Lower leg skin (tissue), 4 donors: ENCODE measurements at regions not wholly inside any gene's neighbourhood (a gene's known extent, or its start where the extent isn't known, plus 50 kb on each side); places are given as distances from the start of the nearest gene placed in this dataset.

ENCODE experiments used
- DNase-seq, 2 donors: peaks; one replicate each; pipeline ENCODE4 v3.0.0-alpha.2; 2019; ENCODE audit warnings: low spot score in 2 of 2
- H3K4me3 ChIP-seq: fragments of 200-600 bp; sonication (generic); 2 replicates; pipeline ENCODE4 v1.5.1; 2017; ENCODE audit warnings: mild to moderate bottlenecking, low read depth; ENCODE audit not compliant: poor library complexity, severe bottlenecking
- CTCF ChIP-seq, 3 donors: fragments of 450-650 bp; IDR thresholded peaks; one replicate each; pipeline ENCODE4 v1.5.1; 2016; ENCODE audit warnings: antibody characterized with exemption in 3 of 3, mild to moderate bottlenecking in 3 of 3, moderate library complexity in 2 of 3
- POLR2A ChIP-seq, 2 donors: fragments of 450-650 bp; IDR thresholded peaks; one replicate each; pipeline ENCODE4 v1.6.1; 2016 to 2017; ENCODE audit warnings: antibody characterized with exemption in 2 of 2, mild to moderate bottlenecking in 1 of 2, moderate library complexity in 1 of 2
- WGBS, 2 donors: methylation state at CpG; one replicate each; pipeline ENCODE4 v1.1.5; 2018; 5-methylcytosine and 5-hydroxymethylcytosine counted together
- intact Hi-C: fragments of 100-400 bp; cut with DNase I; formaldehyde crosslinking; loops from one replicate; pipeline ENCODE4 v1.15.0; 2023; ENCODE audit warnings: low total_unique reads

- no peak for DNase-seq
- intact Hi-C loops: no loop called here
- H3K4me3 ChIP-seq: no peak overlapping the region
- 82 to 93% methylated on average over 16 of the region's 16 CpGs for WGBS, 2 donors
- TF ChIP-seq CTCF (IDR thresholded peaks at IDR 0.05): no peak
- TF ChIP-seq POLR2A (IDR thresholded peaks at IDR 0.05): no peak
Measured at GRCh38 chr4:151860561-151861093, 99.8 kb upstream of the GATB start.

GRCh38 chr4:151859641-151860040, 98.8 kb upstream of the GATB start:
- WGBS, 2 donors: 69 to 80% methylated on average over 3 of the region's 3 CpGs
- intact Hi-C loops: no loop called here
- TF ChIP-seq CTCF (IDR thresholded peaks at IDR 0.05): no peak
- no peak for TF ChIP-seq POLR2A (IDR thresholded peaks at IDR 0.05)
- H3K4me3 ChIP-seq: no peak overlapping the region
- no peak for DNase-seq

- no peak overlapping the region for H3K4me3 ChIP-seq
- 74 to 86% methylated on average over 4 of the region's 4 CpGs for WGBS, 2 donors
- TF ChIP-seq POLR2A (IDR thresholded peaks at IDR 0.05): no peak
- intact Hi-C loops: no loop called here
- DNase-seq: no peak
Measured at GRCh38 chr4:151858356-151858755, 97.5 kb upstream of the GATB start.

GRCh38 chr4:151857368-151857767, 96.6 kb upstream of the GATB start:
- no peak for TF ChIP-seq POLR2A (IDR thresholded peaks at IDR 0.05)
- no peak for TF ChIP-seq CTCF (IDR thresholded peaks at IDR 0.05)
- intact Hi-C loops: no loop called here
- H3K4me3 ChIP-seq: no peak overlapping the region
- DNase-seq: no peak
- 44 to 48% methylated on average over 4 of the region's 4 CpGs for WGBS, 2 donors

- intact Hi-C loops: no loop called here
- no peak for DNase-seq
- no peak overlapping the region for H3K4me3 ChIP-seq
- TF ChIP-seq CTCF (IDR thresholded peaks at IDR 0.05) (no peak), POLR2A (IDR thresholded peaks at IDR 0.05) (no peak)
- WGBS, 2 donors: 80 to 83% methylated on average over 1 of the region's 1 CpG
Measured at GRCh38 chr4:151855747-151856146, 94.9 kb upstream of the GATB start.

GRCh38 chr4:151854731-151855130, 93.9 kb upstream of the GATB start:
- intact Hi-C loops: no loop called here
- TF ChIP-seq POLR2A (IDR thresholded peaks at IDR 0.05): no peak
- TF ChIP-seq CTCF (IDR thresholded peaks at IDR 0.05): no peak

More at GRCh38 chr4:151854731-151855130, 93.9 kb upstream of the GATB start:
- DNase-seq: no peak
- no peak overlapping the region for H3K4me3 ChIP-seq
- 36 to 84% methylated on average over 1 of the region's 1 CpG for WGBS, 2 donors
